HG03103 (cell line): ENCODE measurements at regions not wholly inside any gene's neighbourhood (a gene's known extent, or its start where the extent isn't known, plus 50 kb on each side); places are given as distances from the start of the nearest gene placed in this dataset.
"Not testable (repeated sequence)": the region's sequence is repeated elsewhere in the genome, so short reads cannot be mapped to it uniquely, and the experiment has no call there.

Experiments
- ATAC-seq: cut with Tn5 transposase; IDR thresholded peaks from one replicate; pipeline ENCODE4 v1.9.1; 2021; ENCODE audit warnings: low read depth; ENCODE audit not compliant: unreplicated experiment

- no peak for ATAC-seq
These were observed 329.5 kb upstream of the ETAA1 start for GRCh38 chr2:67067656-67068055.

GRCh38 chr2:67070826-67071225 lies 326.3 kb upstream of the ETAA1 start:
- ATAC-seq, result no peak

GRCh38 chr2:67075056-67075455 lies 322.1 kb upstream of the ETAA1 start:
- no peak for ATAC-seq

- no peak for ATAC-seq
These were observed 321.4 kb upstream of the ETAA1 start for GRCh38 chr2:67075530-67076238.

DNA sequence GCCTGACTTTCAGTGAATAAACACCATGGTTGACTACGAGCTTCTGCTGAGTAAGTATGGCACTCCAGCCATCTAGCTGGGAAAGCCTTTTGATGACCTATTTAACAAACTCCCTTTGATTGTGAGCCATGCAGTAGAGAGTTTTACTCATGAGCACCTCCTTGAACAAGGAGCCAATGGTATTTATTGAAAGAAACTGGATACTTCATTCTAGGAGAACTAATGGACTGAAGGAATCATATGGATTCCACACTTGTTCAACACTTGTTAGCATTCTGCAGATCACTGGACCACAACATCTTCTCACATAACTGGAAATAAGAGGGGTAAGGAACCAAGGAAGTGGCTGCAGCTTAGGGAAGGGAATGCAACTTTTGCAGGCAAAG lies 320.9 kb upstream of the ETAA1 start:
- no peak for ATAC-seq

GRCh38 chr2:67079729-67080128 lies 317.4 kb upstream of the ETAA1 start:
- no peak for ATAC-seq

DNA sequence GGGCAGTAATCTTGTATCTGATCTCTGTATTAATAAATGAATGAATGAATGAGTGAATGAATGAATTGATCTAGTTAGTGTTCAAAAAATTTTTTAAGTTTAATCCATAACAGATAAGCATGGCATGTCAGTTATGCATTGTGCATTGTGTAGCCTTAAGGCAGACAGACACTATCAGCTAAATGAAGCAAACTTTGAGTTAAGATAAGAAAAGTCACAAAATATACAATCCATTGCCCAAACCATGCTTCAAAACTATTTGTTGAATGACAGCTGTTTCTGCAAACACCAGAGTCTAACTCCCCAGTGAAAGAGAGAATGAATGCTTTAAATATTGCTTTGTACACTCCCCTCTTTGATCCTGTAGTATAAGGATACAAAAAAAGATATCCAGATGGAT lies 314.3 kb upstream of the ETAA1 start:
- no peak for ATAC-seq

DNA sequence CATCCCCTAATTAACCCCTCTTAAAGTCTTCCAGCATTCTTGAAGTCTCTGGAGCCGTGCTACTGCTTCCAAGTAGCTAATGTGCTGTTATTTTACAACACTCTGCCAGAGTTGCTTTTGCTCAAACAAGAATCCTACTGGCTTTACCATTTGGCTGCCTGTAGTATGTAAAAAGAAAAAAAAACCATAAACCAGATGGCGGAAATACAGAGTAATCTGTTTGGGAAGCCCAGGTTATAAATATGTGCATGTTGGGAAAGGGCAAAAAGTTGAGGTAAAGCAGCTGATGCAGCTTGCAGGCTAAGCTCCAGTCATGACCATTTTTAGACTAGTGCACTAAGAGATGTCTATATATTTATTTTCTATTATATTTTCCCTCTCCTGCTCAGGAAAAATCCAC lies 313.2 kb upstream of the ETAA1 start:
- no peak for ATAC-seq

- ATAC-seq, result no peak
These were observed 312.0 kb upstream of the ETAA1 start for GRCh38 chr2:67085146-67085545.

- ATAC-seq, result no peak
These were observed 305.5 kb upstream of the ETAA1 start for GRCh38 chr2:67091681-67092080.

GRCh38 chr2:67095121-67095520 lies 302.0 kb upstream of the ETAA1 start:
- ATAC-seq, result no peak

GRCh38 chr2:67096886-67097285 lies 300.2 kb upstream of the ETAA1 start:
- ATAC-seq, result no peak

GRCh38 chr2:67103157-67103556 lies 294.0 kb upstream of the ETAA1 start:
- ATAC-seq, result no peak

DNA sequence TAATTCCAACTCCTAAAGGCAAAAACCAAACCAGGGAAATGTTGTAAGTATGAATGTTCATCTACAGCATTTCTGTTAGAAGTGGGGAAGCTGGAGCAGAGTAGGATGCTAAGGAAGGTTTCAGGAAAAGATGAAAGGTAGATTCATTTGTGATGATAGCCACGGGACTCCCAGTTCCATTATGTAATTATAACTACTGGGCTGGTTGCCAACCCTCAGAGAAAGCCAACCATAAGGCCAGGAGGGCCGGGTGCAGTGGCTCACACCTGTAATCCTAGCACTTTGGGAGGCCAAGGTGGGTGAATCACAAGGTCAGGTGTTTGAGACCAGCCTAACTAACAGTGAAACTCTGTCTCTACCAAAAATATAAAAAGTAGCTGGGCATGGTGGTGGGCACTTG lies 288.9 kb upstream of the ETAA1 start:
- no peak for ATAC-seq

- no peak for ATAC-seq
These were observed 272.6 kb upstream of the ETAA1 start for GRCh38 chr2:67124531-67124930.

DNA sequence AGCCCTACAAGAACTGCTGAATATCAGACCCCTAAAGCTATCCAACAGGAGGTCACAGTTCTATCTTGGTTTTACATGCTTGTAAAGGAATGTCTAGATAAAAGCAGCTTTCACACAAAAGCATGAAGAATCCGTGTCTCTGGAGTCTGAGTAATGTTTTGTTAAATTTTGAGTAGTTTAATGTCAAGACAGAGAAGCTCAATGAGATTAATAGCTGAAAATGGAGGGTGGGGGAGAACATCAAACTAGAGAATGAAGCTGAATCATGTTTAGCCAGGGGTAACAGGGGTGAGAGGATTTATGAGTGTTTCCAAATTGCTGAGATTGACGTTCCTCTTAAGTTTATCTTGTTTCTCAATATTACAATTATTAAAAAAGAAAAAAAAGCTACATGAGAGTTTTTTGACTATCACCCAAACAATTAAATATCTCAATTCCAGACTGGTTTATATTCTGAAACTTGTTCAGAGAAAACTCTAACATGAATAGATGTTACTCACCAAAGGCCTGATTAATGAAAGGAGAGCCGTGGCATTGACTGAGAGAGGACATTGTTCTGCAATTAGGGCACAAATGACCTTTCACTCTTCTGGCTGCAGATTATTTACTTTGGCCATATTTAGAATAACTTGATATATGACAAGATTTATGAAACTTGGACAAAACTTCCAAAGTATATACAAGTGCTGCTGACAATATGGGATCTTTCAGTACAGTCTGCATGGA lies 266.4 kb upstream of the ETAA1 start:
- no peak for ATAC-seq

DNA sequence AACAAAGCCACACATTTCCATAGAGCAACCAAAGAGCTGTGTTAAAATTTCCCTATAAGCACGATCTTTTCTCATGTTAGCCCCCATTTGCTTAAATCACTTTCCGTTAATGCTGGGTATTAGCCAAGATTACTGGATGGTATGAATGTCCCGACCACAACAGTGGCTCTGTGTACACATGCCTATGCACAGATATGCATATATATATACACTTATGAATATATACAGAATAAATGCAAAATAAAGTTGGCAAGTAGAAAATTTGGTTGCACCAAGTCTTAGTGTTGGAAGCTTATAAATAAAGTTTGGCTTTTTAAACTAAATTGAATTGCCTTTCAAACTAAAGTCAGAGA lies 265.9 kb upstream of the ETAA1 start:
- ATAC-seq, result no peak

GRCh38 chr2:67132441-67132940 lies 264.6 kb upstream of the ETAA1 start:
- ATAC-seq, result not testable (repeated sequence)

DNA sequence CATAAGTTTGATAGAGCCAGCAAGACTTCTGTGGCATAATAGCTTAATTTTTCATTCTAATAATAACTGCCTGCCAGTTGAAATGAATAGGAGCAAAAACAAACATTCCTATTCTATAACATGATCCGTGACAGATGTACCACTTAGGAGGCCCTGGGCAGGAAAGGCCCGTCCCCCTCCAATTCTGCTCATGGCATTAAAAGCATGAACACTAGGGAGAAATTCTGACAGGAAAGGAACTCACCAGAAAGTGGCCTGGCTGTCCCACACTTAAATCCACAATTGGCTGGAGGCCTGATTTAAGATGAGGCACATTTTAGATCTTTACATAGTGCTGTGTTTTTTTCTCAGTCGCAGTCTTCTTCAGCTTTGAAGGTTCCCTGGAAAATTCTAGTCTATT lies 261.9 kb upstream of the ETAA1 start:
- no peak for ATAC-seq

- ATAC-seq, result no peak
These were observed 259.4 kb upstream of the ETAA1 start for GRCh38 chr2:67137699-67138098.

DNA sequence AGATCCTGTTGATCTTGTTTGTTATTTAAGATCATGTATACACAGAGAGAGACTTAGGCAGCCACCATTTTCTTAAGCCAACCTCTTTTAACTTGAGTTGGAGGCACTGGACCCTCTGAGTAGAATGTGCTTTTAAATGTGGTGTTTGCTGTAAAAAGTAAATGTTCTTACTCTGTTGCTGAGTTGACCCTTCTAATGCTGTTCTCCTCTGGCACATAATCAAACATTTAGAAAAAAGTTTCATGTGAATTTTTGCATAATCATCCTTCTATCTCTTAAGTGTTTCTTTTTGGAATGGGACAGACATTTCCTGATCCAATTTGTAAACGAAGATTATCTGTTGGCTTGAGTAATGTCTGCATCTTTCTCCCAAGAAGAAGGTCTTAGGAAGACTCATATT lies 255.1 kb upstream of the ETAA1 start:
- no peak for ATAC-seq

DNA sequence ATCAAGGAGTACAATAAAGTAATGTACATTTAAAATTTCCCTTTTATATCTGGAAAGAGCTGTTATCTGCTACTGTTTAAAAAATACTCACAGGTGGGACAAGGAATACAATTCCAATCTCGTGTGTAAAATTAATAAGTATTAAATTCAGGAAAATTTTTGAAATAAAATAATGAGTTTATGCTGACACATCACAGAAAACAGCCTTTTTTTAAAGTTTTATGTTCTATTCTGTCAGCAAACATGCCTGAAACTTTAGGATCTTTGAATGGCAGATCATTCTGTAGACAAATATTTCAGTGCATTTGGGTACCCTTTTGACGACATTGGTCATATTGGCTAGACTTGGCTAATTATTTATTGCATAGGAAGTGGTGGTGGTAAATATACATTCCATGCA lies 254.4 kb upstream of the ETAA1 start:
- no peak for ATAC-seq
